ENCODE measurements at regions not wholly inside any gene's neighbourhood (a gene's known extent, or its start where the extent isn't known, plus 50 kb on each side); places are given as distances from the start of the nearest gene placed in this dataset.

DNA sequence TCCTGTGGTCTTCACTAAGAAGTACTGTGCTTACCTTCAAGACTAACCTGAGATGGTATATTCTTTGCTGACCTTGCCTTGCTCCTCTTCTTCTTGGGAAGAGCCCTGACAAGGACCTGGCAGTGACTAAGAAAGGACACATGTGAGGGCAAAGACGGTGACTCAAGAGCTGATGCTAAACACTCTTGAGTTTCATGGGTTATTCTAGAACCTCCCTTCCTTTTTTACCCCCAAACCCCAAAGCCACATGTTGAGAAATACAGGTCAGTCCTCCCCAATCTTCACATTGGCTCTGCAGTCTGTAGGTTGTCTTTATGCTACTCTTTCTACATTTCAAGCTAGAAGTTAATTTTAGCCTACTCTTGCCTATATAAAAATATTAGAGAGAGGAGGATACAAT is 200.6 kb downstream of the SEMA6D start (continued):
- TF ChIP-seq AR (CRISPR knock-in tag; IDR thresholded peaks at IDR 0.05) (no peak), GRHL2 (CRISPR knock-in tag; IDR thresholded peaks at IDR 0.05; ENCODE audit: insufficient replicate concordance, severe bottlenecking) (no peak), ZNF263 (CRISPR knock-in tag; IDR thresholded peaks at IDR 0.05; ENCODE audit: low read depth) (no peak), PRRX2 (CRISPR knock-in tag; IDR thresholded peaks at IDR 0.05) (no peak), NFYB (CRISPR knock-in tag; conservative IDR thresholded peaks at IDR 0.05; ENCODE audit: low read depth) (no peak), ZNF396 (CRISPR knock-in tag; IDR thresholded peaks at IDR 0.05; ENCODE audit: borderline replicate concordance) (no peak), SMAD4 (CRISPR knock-in tag; IDR thresholded peaks at IDR 0.05) (no peak)
- TF ChIP-seq, protein P1, sequence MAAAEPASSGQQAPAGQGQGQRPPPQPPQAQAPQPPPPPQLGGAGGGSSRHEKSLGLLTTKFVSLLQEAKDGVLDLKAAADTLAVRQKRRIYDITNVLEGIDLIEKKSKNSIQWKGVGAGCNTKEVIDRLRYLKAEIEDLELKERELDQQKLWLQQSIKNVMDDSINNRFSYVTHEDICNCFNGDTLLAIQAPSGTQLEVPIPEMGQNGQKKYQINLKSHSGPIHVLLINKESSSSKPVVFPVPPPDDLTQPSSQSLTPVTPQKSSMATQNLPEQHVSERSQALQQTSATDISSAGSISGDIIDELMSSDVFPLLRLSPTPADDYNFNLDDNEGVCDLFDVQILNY (CRISPR knock-in tag; IDR thresholded peaks at IDR 0.05) = no peak
- TF ChIP-seq, protein P2, sequence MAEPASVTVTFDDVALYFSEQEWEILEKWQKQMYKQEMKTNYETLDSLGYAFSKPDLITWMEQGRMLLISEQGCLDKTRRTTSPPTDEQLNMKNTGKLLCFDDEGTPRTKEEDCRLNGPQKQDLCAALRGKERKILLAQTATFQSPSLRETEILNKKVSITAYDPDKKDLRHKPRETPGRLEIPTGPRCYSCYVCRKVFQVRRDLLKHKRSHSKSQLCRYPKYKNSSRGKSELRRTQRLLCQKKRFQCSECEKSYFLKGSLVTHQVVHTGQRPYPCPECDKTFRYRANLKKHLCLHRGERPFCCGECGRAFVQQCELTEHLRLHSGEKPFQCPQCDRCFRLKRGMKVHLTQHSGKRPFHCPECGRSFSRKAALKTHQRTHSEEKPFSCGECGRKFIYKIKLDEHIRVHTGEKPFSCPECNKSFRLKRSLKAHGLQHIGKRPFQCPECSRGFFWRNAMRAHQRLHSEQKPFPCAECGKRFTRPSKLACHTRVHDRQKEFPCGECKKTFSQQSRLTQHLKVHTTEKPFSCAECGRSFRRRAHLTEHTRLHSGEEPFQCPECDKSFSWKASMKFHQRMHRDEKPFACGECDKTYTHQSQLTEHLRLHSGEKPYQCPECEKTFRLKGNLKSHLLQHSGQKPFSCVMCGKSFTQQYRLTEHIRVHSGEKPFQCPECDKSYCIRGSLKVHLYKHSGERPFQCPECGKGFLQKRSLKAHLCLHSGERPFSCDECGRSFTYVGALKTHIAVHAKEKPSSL (CRISPR knock-in tag; conservative IDR thresholded peaks at IDR 0.05) = no peak

DNA sequence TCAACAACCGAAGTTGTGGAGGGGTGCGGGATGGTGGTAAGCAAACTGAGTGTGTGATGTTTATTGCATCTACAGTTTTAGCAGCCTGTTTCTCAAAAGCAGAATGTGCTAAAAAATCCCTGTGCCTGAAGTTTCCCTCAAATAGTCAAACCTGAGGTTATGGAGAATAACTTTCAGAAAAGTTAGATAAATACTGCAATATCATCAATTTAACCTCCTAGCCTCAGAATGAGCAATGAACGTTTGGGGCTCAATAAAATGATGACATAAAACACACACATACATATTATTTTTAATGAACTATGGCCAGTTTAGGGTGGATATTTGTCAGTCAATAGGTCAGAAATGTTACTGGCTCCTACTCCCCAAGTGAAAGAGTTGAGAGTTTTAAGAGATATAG is 201.6 kb downstream of the SEMA6D start:
- ChIA-PET CTCF (no interaction called here), POLR2A (no interaction called here)
- no peak for ATAC-seq
- DNase-seq (ENCODE audit: low spot score) = no peak
- Mint-ChIP-seq H3K27me3 (ENCODE audit: low read depth) (no peaks in the 10 kb centered on the region), H3K4me1 (0 out of 2 replicates have a peak, but pooled peaks cover 6% of the 10 kb centered on the region), H3K4me3 (no peak overlapping the region), H3K9me3 (no peaks in the 10 kb centered on the region), H3K36me3 (no peaks in the 10 kb centered on the region), H3K27ac (no peak overlapping the region)
- no peak for TF ChIP-seq MYBL2 (CRISPR knock-in tag; IDR thresholded peaks at IDR 0.05)
- no peak for TF ChIP-seq TP53 (CRISPR knock-in tag; IDR thresholded peaks at IDR 0.05)
- no peak for TF ChIP-seq PRRX2 (CRISPR knock-in tag; IDR thresholded peaks at IDR 0.05)
- no peak for TF ChIP-seq TCF7 (CRISPR knock-in tag; IDR thresholded peaks at IDR 0.05; ENCODE audit: low read depth)
- TF ChIP-seq, protein P3, sequence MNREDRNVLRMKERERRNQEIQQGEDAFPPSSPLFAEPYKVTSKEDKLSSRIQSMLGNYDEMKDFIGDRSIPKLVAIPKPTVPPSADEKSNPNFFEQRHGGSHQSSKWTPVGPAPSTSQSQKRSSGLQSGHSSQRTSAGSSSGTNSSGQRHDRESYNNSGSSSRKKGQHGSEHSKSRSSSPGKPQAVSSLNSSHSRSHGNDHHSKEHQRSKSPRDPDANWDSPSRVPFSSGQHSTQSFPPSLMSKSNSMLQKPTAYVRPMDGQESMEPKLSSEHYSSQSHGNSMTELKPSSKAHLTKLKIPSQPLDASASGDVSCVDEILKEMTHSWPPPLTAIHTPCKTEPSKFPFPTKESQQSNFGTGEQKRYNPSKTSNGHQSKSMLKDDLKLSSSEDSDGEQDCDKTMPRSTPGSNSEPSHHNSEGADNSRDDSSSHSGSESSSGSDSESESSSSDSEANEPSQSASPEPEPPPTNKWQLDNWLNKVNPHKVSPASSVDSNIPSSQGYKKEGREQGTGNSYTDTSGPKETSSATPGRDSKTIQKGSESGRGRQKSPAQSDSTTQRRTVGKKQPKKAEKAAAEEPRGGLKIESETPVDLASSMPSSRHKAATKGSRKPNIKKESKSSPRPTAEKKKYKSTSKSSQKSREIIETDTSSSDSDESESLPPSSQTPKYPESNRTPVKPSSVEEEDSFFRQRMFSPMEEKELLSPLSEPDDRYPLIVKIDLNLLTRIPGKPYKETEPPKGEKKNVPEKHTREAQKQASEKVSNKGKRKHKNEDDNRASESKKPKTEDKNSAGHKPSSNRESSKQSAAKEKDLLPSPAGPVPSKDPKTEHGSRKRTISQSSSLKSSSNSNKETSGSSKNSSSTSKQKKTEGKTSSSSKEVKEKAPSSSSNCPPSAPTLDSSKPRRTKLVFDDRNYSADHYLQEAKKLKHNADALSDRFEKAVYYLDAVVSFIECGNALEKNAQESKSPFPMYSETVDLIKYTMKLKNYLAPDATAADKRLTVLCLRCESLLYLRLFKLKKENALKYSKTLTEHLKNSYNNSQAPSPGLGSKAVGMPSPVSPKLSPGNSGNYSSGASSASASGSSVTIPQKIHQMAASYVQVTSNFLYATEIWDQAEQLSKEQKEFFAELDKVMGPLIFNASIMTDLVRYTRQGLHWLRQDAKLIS (CRISPR knock-in tag; IDR thresholded peaks at IDR 0.05; ENCODE audit: borderline replicate concordance) = no peak
- no peak for TF ChIP-seq ZSCAN18 (CRISPR knock-in tag; IDR thresholded peaks at IDR 0.05)
- TF ChIP-seq, protein P4, sequence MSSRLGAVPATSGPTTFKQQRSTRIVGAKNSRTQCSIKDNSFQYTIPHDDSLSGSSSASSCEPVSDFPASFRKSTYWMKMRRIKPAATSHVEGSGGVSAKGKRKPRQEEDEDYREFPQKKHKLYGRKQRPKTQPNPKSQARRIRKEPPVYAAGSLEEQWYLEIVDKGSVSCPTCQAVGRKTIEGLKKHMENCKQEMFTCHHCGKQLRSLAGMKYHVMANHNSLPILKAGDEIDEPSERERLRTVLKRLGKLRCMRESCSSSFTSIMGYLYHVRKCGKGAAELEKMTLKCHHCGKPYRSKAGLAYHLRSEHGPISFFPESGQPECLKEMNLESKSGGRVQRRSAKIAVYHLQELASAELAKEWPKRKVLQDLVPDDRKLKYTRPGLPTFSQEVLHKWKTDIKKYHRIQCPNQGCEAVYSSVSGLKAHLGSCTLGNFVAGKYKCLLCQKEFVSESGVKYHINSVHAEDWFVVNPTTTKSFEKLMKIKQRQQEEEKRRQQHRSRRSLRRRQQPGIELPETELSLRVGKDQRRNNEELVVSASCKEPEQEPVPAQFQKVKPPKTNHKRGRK (CRISPR knock-in tag; IDR thresholded peaks at IDR 0.05; ENCODE audit: borderline replicate concordance) = no peak
- TF ChIP-seq, protein P5, sequence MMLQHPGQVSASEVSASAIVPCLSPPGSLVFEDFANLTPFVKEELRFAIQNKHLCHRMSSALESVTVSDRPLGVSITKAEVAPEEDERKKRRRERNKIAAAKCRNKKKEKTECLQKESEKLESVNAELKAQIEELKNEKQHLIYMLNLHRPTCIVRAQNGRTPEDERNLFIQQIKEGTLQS (CRISPR knock-in tag; conservative IDR thresholded peaks at IDR 0.05) = no peak
- TF ChIP-seq ZNF138 (CRISPR knock-in tag; conservative IDR thresholded peaks at IDR 0.05) = no peak
- TF ChIP-seq ZNF263 (CRISPR knock-in tag; IDR thresholded peaks at IDR 0.05; ENCODE audit: low read depth) = no peak
- TF ChIP-seq SMAD4 (CRISPR knock-in tag; IDR thresholded peaks at IDR 0.05) = no peak
- TF ChIP-seq TEAD4 (CRISPR knock-in tag; IDR thresholded peaks at IDR 0.05) = no peak
- TF ChIP-seq, protein P1 (CRISPR knock-in tag; IDR thresholded peaks at IDR 0.05) = no peak
- TF ChIP-seq NFYB (CRISPR knock-in tag; conservative IDR thresholded peaks at IDR 0.05; ENCODE audit: low read depth) = no peak
- no peak for TF ChIP-seq JAZF1 (CRISPR knock-in tag; IDR thresholded peaks at IDR 0.05)
